ENCODE measurements at regions not wholly inside any gene's neighbourhood (a gene's known extent, or its start where the extent isn't known, plus 50 kb on each side); places are given as distances from the start of the nearest gene placed in this dataset.
A peak's percentile ranks its signal among the peaks of the same experiment; 100 is the strongest.

DNA sequence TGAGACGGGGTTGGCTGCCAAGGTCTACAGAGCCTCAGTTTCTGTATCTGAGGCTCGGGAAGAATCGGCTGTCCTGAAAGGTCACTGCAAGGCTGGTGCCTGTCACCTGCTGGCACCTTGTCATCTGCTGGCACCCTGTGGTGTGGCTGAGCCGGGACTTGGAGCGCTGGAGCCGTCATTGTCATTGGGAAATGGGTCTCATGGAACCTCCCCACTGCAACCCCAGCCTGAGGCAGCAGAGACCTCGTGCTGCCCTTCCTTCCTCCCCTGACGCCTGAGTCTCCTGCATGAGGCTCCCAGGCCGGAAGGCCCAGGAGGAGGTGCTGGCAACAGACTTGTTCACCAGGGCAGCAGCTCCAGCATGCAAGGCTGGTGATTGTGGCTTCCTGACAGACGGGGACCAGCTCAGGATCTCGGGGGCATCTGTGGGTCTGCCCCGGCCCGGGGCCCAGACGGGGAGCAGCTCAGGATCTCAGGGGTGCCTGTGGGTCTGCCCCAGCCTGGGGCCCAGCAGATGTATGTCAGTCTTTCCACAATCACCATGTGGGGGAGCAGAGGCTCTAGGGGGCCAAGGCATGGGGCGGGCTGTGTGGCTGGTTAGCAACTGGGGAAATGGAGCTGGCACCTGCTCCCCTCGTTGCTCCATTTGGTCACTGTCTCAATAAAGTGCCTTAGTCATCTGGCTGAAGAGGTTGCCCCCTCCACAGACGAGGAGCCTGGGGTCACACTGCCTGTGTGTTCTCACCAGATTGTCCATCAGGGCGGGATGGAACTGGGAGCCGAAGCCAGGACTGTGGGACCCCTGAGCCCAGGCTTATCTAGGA lies 668.7 kb downstream of the BRD1 start:
- DNase-seq (ENCODE audit: low read depth) = no peak

- DNase-seq (ENCODE audit: low read depth) = no peak
Observed at GRCh38 chr22:49157529-49158339, 669.9 kb downstream of the BRD1 start.

DNA sequence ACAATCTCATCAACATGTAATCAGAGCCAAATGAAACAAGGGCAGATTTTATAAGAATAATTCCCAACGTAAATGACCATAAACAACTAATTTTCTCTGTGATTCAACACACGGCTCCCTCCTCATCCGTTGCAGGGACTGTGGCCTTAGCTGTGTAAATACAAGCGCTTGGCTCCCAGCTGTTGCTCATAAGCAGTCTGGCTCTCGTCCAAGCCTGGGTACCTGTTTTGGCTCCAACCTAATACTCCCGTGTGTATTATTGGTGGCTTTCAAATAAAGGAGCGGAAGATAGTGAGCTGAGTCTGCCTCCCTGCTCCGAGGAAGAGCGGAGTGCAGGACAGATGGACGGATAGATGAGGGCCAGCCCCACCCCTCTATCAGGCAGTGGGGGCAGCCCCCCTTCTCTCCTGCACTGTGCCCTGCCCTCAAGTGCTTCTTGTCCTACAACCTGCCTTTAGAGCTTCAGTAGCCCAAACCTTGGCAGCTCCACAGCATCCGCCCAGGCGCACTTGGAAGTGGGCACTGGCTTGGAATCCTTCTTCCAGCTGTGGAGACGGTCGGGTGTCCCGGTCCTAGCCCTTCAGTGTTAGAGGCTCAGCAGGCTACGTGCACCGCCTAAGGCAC lies 670.9 kb downstream of the BRD1 start:
- DNase-seq (ENCODE audit: low read depth) = peak; percentile 19

DNA sequence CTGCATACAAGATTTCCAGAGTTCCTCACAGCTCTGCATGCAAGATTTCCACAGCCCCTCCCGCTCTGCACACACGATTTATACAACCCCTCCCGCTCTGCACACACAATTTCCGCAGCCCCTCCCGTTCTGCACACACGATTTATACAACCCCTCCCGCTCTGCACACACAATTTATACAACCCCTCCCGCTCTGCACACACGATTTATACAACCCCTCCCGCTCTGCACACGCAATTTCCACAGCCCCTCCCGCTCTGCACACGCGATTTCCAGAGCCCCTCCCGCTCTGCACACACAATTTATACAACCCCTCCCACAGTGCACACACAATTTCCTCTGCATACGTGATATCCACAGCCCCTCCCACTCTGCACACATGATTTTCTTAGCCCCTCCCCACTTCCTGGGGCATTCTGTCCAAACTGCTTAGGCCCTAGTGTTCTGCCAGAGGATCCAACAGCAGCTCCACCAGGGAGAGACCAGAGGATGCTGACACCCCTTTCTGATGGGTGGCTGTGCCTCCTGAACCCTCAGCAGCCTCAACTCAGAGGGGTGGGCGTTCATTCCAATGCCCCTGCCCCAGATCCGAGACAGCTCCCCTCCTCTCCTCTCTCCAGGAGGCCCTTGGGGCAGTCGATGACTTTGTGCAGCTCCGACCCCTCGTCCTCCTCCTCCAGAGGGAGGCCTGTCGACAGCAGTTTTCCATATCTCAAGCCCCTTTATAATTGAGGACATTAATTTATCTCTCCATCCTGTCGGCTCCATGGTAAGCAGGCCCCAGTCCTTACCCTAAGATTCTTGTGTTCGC lies 671.7 kb downstream of the BRD1 start:
- no peak for DNase-seq (ENCODE audit: low read depth)

- no peak for DNase-seq (ENCODE audit: low read depth)
Observed at GRCh38 chr22:49155039-49155769, 672.5 kb downstream of the BRD1 start.

GRCh38 chr22:49154433-49154832 lies 673.2 kb downstream of the BRD1 start:
- DNase-seq (ENCODE audit: low read depth) = no peak

DNA sequence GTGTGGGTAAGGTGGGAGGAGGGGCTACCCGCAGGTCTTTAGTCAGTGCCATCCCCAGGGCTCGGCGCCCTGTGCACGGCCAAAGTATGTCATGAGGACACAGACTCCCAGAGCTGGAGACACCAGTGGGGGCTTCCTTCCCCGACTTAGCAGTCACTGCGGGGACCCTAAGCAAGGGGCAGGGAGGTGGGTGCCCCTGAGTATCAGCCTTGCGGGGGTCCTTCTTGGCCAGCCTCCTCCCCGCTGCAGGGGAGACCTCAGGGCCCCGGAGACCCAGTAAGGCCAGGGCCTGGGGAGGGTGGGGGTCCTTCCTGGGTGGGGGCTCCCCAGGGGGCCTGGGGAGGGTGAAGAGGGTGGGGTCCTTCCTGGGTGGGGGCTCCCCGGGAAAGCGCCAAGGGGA lies 673.8 kb downstream of the BRD1 start:
- DNase-seq (ENCODE audit: low read depth) = no peak

DNA sequence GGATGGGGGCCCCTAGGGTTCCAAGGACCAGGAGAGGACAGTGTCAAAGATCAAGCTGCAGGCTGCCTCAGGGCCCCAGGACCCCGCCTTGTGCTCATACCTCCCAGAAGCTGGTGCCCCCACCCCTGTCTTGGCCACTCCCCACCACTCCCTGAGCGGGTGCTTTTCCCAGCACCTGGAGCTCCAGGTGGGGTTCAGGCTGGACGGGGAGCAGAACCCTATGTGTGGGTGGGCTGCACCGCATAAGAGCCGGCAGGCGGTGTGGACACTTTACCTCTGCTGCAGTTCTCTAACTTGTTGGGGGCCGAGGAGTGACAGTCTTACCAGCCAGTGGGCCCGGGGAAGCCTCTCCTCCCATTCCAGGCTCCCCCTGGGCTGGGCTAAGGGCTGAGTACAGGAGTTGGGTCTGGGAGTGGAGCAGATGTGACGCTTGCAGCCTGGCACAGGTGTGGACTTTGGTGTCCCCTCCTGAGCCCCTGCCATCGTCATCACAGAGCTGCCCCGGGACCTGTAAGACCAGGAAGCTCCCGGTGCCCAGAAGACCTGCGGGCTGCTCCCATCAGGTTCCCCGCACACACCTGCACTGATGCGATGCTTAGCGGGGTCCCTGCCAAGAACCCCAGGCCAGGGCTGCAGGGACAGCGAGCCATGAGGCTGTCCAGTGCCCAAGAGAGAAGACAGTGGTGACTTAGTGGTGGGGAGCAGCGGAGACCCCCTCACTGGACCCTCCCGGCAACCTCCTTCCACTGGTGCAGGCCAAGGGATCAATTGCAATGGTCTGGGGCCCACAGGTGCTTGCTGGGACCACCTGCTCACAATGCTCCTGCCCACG lies 674.5 kb downstream of the BRD1 start:
- no peak for DNase-seq (ENCODE audit: low read depth)

DNA sequence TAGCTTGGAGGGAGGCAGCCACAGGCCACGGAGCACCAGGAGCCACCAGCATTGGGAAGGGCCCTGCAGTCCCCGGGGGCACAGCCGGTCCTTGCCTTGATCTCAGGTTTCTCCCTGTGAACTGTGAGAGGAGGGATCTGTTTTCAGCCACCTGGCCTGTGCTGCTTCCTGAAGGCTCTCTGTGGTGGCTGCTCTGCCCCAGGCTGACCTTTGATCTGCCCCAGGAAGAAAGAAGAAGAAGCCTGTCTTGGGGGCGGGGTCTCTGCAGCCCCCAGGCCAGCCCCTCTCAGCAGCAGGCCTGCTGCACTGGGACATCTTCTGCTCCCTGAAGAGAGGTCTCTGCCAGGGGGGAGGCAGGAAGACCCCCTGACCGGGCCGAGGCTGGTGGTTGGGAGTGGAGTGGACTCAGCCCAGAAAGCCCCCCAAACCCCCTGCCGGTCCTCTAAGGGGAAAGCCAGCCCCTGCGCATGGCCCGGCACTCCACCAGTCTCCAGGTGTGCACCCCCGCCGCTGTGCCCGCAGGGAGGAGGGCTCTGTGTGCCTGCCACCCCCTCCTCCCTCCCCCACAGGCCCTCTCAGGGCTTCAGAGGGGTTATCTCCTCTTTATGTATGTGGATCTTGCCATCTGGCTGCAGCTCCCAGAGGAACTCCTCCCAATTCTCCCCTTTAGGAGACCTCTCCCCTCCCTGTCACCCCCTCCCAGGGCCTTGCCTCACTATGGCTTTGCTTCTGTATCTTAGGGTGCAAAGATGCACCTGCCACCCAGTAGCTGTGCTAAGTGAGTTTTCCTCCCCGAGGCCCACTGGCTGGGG lies 675.3 kb downstream of the BRD1 start:
- no peak for DNase-seq (ENCODE audit: low read depth)

DNA sequence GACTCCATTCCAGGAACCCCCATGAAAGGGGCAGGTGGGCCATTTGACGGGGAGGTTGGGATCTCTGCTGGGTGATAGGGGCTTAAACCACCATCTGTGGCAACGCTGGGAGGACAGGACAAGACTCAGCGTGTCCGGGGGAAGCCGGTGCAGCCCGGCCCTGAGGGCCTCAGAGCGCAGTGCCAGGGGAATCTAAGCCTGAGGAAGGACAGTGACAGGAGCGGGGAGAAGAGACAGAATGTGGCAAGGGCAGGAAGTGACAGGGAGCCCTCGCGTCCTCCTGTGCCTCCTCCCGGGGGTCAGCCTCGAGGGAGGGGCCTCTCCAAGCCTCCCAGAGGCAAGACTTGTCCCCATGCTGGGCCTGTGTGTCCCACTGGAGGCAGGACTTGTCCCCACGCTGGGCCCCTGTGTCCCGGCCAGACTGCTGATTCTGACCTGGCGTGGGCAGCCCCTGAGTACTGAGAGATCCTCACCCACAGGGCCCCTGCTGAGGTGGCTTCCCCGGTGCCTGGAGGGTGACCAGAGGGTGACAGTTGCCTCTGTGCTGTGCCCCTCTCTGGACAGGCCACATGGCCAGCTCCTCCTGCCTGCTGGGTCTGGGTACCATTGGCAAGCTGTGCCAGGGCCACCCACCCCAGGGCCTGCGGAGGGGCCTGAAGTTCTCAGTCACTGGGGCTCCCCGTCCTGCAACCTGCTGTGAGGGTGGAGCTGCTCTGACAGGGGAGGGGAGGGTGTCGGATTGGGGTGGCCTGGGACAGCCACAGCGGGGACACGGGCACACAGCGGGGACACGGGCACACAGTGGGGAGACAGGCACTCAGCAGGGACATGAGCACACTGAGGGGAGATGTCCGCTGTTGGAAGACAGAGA lies 676.2 kb downstream of the BRD1 start:
- DNase-seq (ENCODE audit: low read depth) = no peak

DNA sequence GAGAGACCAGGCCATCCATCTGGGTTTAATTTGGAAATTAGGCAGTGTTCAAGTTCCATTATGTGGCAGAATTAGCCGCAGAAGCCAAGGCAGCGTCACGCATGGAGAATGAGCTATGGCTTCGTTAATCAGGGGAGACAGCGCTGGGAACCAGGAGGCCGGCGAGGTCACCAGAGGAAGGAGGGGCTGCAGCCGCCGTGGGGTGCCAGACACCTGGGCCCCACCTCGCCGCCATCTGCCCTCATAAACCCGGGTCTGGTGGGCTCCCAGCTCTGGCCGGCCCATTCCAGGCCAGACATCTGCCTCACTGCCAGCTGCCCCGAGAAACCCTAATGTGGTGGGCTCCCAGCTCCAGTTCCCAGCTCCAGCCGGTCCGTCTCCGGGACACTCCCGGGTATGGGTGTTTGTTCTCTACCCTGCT lies 676.9 kb downstream of the BRD1 start:
- DNase-seq (ENCODE audit: low read depth) = no peak

- no peak for DNase-seq (ENCODE audit: low read depth)
Observed at GRCh38 chr22:49149721-49150608, 677.7 kb downstream of the BRD1 start.

DNA sequence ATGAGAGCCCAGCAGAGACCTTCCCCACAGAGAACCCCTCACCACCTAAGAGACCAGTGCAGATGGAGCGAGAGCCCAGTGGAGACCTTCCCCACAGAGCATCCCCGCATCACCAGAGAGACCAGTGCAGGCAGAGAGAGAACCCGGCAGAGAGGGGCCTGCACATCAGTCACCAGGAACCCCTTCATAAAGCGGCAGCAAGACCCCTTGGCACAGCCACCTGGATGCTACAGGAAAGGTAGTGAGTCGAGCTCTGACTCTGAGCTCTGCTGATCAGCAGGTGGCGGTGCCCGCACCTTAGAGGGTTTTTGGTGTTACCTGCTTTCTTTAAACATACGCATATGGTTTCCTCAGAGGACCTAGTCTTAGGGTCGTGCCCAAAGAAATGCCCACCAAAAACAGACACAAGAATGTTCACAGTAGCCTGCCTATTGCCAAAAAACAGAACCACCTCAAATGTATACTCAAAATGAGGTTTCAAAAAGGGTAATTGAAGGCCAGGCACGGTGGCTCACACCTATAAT lies 678.7 kb downstream of the BRD1 start:
- no peak for DNase-seq (ENCODE audit: low read depth)

DNA sequence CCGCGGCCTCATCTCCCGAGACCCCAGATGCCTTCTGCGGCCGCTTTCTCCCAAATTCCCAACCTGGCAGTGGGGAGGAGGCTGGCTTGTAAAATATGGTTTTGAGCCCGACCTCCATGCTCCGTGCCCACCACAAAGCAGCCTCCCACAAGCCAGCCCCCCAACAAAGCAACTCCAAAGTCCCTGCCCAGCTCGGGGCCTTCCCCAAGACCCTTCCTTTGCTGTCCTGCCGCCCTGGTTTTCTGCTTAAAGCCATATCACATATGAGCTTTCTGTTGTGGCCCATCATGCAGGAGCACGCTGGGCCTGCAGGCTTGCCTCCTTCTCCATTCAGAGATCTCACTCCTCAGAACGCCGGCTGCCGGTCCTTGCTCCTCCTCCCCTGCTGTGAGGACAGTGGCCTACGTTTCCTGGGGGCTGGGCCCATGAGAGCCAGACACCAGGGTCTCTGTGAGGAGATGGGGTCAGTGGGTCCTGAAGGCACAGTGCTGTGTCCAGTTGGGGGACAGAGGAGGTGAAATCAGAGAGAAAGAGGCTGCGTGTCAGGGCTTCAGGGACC lies 680.0 kb downstream of the BRD1 start:
- no peak for DNase-seq (ENCODE audit: low read depth)

GRCh38 chr22:49147171-49147570 lies 680.5 kb downstream of the BRD1 start:
- DNase-seq (ENCODE audit: low read depth) = no peak

DNA sequence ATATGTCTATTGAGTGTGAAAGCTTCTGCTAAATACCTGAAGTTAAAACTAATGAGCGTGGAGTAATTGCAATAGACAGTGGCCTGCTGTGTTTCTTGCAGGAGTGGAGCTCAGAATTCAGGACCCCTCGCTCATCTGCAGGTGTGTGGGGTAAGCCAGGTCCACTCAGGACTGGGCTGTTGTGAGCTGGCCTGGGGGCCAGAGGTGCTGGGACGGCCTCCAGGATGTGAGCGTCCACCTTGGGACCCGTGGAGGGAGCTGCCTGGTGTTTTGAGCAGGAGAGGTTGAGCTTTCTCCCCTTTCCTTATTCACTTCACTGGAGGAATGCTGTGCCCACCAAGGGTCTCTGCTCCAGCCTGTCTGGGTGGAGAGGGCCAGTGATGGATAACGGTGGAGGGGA lies 681.2 kb downstream of the BRD1 start:
- no peak for DNase-seq (ENCODE audit: low read depth)

- no peak for DNase-seq (ENCODE audit: low read depth)
Observed at GRCh38 chr22:49143812-49144211, 683.9 kb downstream of the BRD1 start.
